Heart left ventricle (tissue), 13 donors: ENCODE measurements at regions not wholly inside any gene's neighbourhood (a gene's known extent, or its start where the extent isn't known, plus 50 kb on each side); places are given as distances from the start of the nearest gene placed in this dataset.

Experiments used
- POLR2A ChIP-seq, 2 donors: fragments of 450-650 bp; IDR thresholded peaks; one replicate each; pipeline ENCODE4 v1.6.1; 2017; ENCODE audit warnings: antibody characterized with exemption in 2 of 2, mild to moderate bottlenecking in 2 of 2, moderate library complexity in 2 of 2
- TF ChIP-seq, protein P1 (sequence below), 12 donors: fragments of 200-600 bp; sonication (generic) in 4 of 12; IDR thresholded peaks; one replicate each; pipeline versions ENCODE4 v1.5.0 to v1.8.0; 2018 to 2022; ENCODE audit warnings: antibody characterized with exemption in 12 of 12, mild to moderate bottlenecking in 5 of 12
- donor health status: ischemic (EF 13 %, LVEDD 7.1; RV severe dilation, severe dysfunction).
- donor health status: DM: no; HTN: yes; CAD: no.
- donor health status: DM: no; HTN: no; CAD: no.
- donor health status: ischemic (EF 25% LVEDD 6.9; RV normal size, moderate dysfunction).
- donor health status: ischemic (EF 25% LVEDD 5.7; RV mildly dilated, moderate dysfunction).
- donor health status: ischemic (EF 35%, LVEDD 5.7; RV mildly dilated, moderate dysfunction).
- donor health status: nonischemic (EF 11% LVEDD 7.7; RV severe dilation, severe dysfunction).
- donor health status: DM: yes; HTN: yes; CAD: no.
- donor health status: PGD.
- donor health status: ischemic (EF 29% LVEDD 5.4; RV normal size, mild dysfunction).
- donor health status: nonischemic (EF 23%, LVEDD 6.1; RV moderate dilation, normal function).

DNA sequence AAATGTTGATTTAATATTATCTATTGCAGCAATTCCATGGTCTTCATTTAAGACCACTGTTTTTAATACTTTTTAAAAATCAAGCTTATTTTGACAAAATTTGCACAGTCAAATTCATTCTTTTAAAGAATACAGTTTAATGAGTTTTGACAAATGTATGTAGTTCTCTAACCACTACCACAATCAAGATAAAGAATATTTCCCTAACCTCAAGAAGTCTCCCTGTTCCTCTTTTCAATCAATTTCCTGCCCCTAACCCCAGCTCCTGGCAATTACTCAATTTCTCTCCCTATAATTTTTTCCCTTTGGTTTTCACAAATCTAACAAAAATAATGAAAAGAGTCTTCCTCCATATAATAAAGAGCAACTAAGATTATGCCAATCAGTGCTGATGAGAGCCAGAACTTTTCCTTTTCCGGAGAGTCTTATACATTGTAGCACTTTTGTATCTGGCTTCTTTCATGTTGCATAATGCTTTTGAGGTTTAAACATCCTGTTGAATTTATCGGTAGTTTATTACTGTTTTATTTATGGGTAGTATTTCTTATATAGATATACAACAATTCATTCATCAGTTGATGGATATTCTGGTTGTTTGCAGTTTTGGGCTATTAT lies 231.7 kb downstream of the AASDHPPT start:
- TF ChIP-seq, protein P1, sequence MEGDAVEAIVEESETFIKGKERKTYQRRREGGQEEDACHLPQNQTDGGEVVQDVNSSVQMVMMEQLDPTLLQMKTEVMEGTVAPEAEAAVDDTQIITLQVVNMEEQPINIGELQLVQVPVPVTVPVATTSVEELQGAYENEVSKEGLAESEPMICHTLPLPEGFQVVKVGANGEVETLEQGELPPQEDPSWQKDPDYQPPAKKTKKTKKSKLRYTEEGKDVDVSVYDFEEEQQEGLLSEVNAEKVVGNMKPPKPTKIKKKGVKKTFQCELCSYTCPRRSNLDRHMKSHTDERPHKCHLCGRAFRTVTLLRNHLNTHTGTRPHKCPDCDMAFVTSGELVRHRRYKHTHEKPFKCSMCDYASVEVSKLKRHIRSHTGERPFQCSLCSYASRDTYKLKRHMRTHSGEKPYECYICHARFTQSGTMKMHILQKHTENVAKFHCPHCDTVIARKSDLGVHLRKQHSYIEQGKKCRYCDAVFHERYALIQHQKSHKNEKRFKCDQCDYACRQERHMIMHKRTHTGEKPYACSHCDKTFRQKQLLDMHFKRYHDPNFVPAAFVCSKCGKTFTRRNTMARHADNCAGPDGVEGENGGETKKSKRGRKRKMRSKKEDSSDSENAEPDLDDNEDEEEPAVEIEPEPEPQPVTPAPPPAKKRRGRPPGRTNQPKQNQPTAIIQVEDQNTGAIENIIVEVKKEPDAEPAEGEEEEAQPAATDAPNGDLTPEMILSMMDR (IDR thresholded peaks at IDR 0.05) = no peak
- TF ChIP-seq POLR2A (IDR thresholded peaks at IDR 0.05) = no peak
